BE2C (cell line): ENCODE measurements at regions not wholly inside any gene's neighbourhood (a gene's known extent, or its start where the extent isn't known, plus 50 kb on each side); places are given as distances from the start of the nearest gene placed in this dataset.

Source experiments
- DNase-seq: peaks from one replicate; pipeline ENCODE4 v3.0.0-alpha.2; 2020
- H3K27me3 ChIP-seq: fragments of 250-450 bp; sonication (Bioruptor Pico); 2 replicates; pipeline ENCODE4 v1.5.1; 2020; ENCODE audit warnings: mild to moderate bottlenecking
- H3K36me3 ChIP-seq: fragments of 250-450 bp; sonication (Bioruptor Pico); 2 replicates; pipeline ENCODE4 v1.5.1; 2020; ENCODE audit warnings: mild to moderate bottlenecking
- H3K4me1 ChIP-seq: fragments of 250-450 bp; sonication (Bioruptor Pico); 2 replicates; pipeline ENCODE4 v1.5.1; 2020
- H3K4me3 ChIP-seq: 2 replicates; pipeline ENCODE4 v1.5.1; 2011; ENCODE audit warnings: low read depth, low read length
- H3K9me3 ChIP-seq: fragments of 250-450 bp; sonication (Bioruptor Pico); 2 replicates; pipeline ENCODE4 v1.5.1; 2020
- TF ChIP-seq, protein P1 (sequence below): IDR thresholded peaks from 2 replicates; pipeline ENCODE4 v1.5.1; 2012; ENCODE audit warnings: mild to moderate bottlenecking, low read depth, low read length

GRCh38 chr4:19401301-19402080, 850.2 kb upstream of the SLIT2 start:
- Histone ChIP-seq H3K4me3 (no peak overlapping the region), H3K36me3 (no peaks in the 10 kb centered on the region), H3K27me3 (no peaks in the 10 kb centered on the region), H3K4me1 (no peaks in the 10 kb centered on the region), H3K9me3 (no peaks in the 10 kb centered on the region)
- TF ChIP-seq, protein P1, sequence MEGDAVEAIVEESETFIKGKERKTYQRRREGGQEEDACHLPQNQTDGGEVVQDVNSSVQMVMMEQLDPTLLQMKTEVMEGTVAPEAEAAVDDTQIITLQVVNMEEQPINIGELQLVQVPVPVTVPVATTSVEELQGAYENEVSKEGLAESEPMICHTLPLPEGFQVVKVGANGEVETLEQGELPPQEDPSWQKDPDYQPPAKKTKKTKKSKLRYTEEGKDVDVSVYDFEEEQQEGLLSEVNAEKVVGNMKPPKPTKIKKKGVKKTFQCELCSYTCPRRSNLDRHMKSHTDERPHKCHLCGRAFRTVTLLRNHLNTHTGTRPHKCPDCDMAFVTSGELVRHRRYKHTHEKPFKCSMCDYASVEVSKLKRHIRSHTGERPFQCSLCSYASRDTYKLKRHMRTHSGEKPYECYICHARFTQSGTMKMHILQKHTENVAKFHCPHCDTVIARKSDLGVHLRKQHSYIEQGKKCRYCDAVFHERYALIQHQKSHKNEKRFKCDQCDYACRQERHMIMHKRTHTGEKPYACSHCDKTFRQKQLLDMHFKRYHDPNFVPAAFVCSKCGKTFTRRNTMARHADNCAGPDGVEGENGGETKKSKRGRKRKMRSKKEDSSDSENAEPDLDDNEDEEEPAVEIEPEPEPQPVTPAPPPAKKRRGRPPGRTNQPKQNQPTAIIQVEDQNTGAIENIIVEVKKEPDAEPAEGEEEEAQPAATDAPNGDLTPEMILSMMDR, result no peak
- no peak for DNase-seq

DNA sequence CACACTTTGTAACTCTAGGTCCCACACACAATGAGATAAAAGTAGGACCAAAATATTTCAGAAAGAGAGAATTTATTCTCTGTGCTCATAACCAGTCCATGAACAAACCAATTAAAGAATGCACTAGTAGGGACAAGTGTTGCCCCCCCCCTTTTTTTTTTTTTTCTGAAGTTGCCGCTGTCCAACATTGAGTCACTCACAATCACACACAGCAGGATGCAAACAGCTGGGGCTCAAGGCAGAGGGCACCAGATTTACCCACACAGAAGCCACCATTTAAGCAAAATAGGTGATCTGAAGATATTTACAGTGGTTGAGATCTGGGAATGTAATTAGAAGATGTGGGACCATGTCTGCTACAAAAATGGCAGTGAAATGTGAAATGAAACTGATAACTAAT, 850.9 kb upstream of the SLIT2 start:
- TF ChIP-seq, protein P1, result no peak
- no peaks in the 10 kb centered on the region for H3K36me3 ChIP-seq
- no peak for DNase-seq
- H3K4me3 ChIP-seq, result no peak overlapping the region
- H3K9me3 ChIP-seq, result no peaks in the 10 kb centered on the region
- no peaks in the 10 kb centered on the region for H3K4me1 ChIP-seq
- H3K27me3 ChIP-seq, result no peaks in the 10 kb centered on the region

- no peak for DNase-seq
- H3K9me3 ChIP-seq, result no peaks in the 10 kb centered on the region
- H3K27me3 ChIP-seq, result no peaks in the 10 kb centered on the region
- no peaks in the 10 kb centered on the region for H3K4me1 ChIP-seq
- no peak overlapping the region for H3K4me3 ChIP-seq
- no peaks in the 10 kb centered on the region for H3K36me3 ChIP-seq
- TF ChIP-seq, protein P1, result no peak
These were observed 852.7 kb upstream of the SLIT2 start for GRCh38 chr4:19399001-19399400.

GRCh38 chr4:19386786-19387185, 864.9 kb upstream of the SLIT2 start:
- H3K4me1 ChIP-seq, result no peaks in the 10 kb centered on the region
- H3K4me3 ChIP-seq, result no peak overlapping the region
- H3K27me3 ChIP-seq, result no peaks in the 10 kb centered on the region
- DNase-seq, result no peak
- H3K36me3 ChIP-seq, result no peaks in the 10 kb centered on the region
- TF ChIP-seq, protein P1, result no peak
- no peaks in the 10 kb centered on the region for H3K9me3 ChIP-seq

DNA sequence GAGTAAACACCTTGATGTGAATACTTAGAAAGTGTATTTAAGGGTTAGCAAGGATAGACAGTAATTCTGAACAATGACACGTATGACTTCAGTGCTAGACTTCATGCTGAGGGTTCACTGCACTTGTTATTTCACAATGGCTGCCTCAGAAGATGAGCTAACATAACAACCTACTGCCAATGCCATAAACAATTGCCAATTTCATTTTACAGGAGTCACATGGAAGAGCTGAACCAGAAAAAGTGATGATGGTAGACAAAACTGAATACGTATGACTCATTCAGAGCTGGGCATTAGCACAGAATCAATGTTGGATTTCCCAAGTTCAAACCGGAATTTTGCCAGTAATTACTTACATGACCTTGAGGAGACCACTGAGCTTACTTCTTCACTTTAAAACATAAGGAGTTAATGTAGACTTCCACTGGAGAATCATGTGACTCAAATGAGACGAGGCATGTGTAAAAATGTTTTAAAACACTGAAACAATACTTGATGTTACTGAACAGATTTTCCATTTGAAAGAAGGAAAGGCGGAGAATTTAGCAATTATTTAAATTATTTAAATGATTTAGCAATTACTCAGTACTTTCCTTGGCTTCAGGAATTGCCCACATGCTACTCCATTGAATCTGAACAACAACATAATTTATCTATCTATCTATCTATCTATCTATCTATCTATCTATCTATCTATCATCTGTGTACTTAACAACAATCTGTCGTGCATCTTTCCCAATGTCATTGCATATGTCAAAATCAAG, 868.5 kb upstream of the SLIT2 start:
- H3K4me3 ChIP-seq, result no peak overlapping the region
- H3K9me3 ChIP-seq, result no peaks in the 10 kb centered on the region
- no peaks in the 10 kb centered on the region for H3K36me3 ChIP-seq
- H3K27me3 ChIP-seq, result no peaks in the 10 kb centered on the region
- no peaks in the 10 kb centered on the region for H3K4me1 ChIP-seq
- DNase-seq, result no peak
- TF ChIP-seq, protein P1, result no peak

GRCh38 chr4:19381068-19381467, 870.6 kb upstream of the SLIT2 start:
- no peaks in the 10 kb centered on the region for H3K36me3 ChIP-seq
- no peaks in the 10 kb centered on the region for H3K4me1 ChIP-seq
- no peak for DNase-seq
- H3K27me3 ChIP-seq, result no peaks in the 10 kb centered on the region
- no peaks in the 10 kb centered on the region for H3K9me3 ChIP-seq
- TF ChIP-seq, protein P1, result no peak
- no peak overlapping the region for H3K4me3 ChIP-seq
